H1 (cell line): ENCODE measurements at regions not wholly inside any gene's neighbourhood (a gene's known extent, or its start where the extent isn't known, plus 50 kb on each side); places are given as distances from the start of the nearest gene placed in this dataset.

Experiments
- CTCF ChIA-PET: fragments of 300-600 bp; sonication (Branson Sonifier 250); formaldehyde crosslinking; loops from one replicate; lab custom pipeline; 2021; ENCODE audit not compliant: partially characterized antibody; lab: Charles Lee
- POLR2A ChIA-PET: fragments of 300-600 bp; sonication (Branson Sonifier 250); formaldehyde crosslinking; loops from one replicate; lab custom pipeline; 2021; ENCODE audit warnings: inconsistent platforms; ENCODE audit not compliant: partially characterized antibody; lab: Charles Lee
- DNase-seq, 2 experiments: peaks; one replicate each; pipeline versions ENCODE4 v3.0.0 to v3.0.0-alpha.2; 2010 to 2022; ENCODE audit warnings: low spot score in 2 of 2, low read depth in 1 of 2, mixed read lengths in 1 of 2
- FAIRE-seq: peaks from 2 replicates; lab custom pipeline; 2011; peaks lifted over from hg19 to GRCh38; lab: Jason Lieb, UNC
- H2AFZ ChIP-seq: 2 replicates; pipeline ENCODE4 v1.8.1; 2012; ENCODE audit warnings: low read length, inconsistent platforms
- H2AK5ac ChIP-seq: 2 replicates; pipeline ENCODE4 v1.6.1; 2013; ENCODE audit warnings: low read depth, low read length
- H2BK120ac ChIP-seq: replicated peaks from 2 replicates; pipeline ENCODE3; 2013; ENCODE audit warnings: low read depth, low read length, inconsistent platforms
- H2BK12ac ChIP-seq: 2 replicates; pipeline ENCODE4 v1.6.1; 2013; ENCODE audit warnings: low read depth, low read length
- H2BK15ac ChIP-seq: 2 replicates; pipeline ENCODE4 v1.6.1; 2013; ENCODE audit warnings: low read length
- H2BK20ac ChIP-seq: 2 replicates; pipeline ENCODE4 v1.6.1; 2013; ENCODE audit warnings: low read length
- H2BK5ac ChIP-seq: 2 replicates; pipeline ENCODE4 v1.6.1; 2013; ENCODE audit warnings: low read depth, low read length
- H3K14ac ChIP-seq: 2 replicates; pipeline ENCODE4 v1.6.1; 2013; ENCODE audit warnings: inconsistent platforms; ENCODE audit not compliant: insufficient read length
- H3K18ac ChIP-seq: 2 replicates; pipeline ENCODE4 v1.6.1; 2013; ENCODE audit warnings: low read length; ENCODE audit errors: extremely low read depth
- H3K23ac ChIP-seq: 2 replicates; pipeline ENCODE4 v1.6.1; 2013; ENCODE audit warnings: inconsistent platforms; ENCODE audit not compliant: insufficient read length
- H3K23me2 ChIP-seq: 2 replicates; pipeline ENCODE4 v1.6.1; 2013; ENCODE audit warnings: low read depth, low read length
- H3K27ac ChIP-seq: 2 replicates; pipeline ENCODE4 v1.6.1; 2011; ENCODE audit warnings: low read depth, low read length, inconsistent platforms
- H3K27me3 ChIP-seq, 4 experiments: replicated peaks in 1 of 4; 1 replicate in 1 of 4; 2 replicates in 3 of 4; pipeline versions ENCODE4 v1.6.1 to v1.8.1; 2011 to 2013; ENCODE audit warnings: low read length in 3 of 4, mild to moderate bottlenecking in 3 of 4, inconsistent platforms in 2 of 4, mixed read lengths in 2 of 4, moderate library complexity in 1 of 4; ENCODE audit not compliant: control insufficient read depth in 3 of 4, insufficient read depth in 3 of 4; ENCODE audit errors: extremely low read depth in 1 of 4
- H3K36me3 ChIP-seq, 4 experiments: 2 replicates each; pipeline versions ENCODE4 v1.6.1 to v1.8.1; 2011 to 2013; ENCODE audit warnings: mild to moderate bottlenecking in 4 of 4, low read length in 3 of 4, moderate library complexity in 2 of 4, control low read depth in 1 of 4, inconsistent platforms in 1 of 4; ENCODE audit not compliant: insufficient read depth in 4 of 4, control insufficient read depth in 2 of 4
- H3K4ac ChIP-seq: replicated peaks from 2 replicates; pipeline ENCODE3; 2013; ENCODE audit warnings: low read length, low read depth, mixed read lengths, inconsistent platforms; ENCODE audit not compliant: insufficient read length
- H3K4me1 ChIP-seq, 4 experiments: replicated peaks in 1 of 4; 1 replicate in 1 of 4; 2 replicates in 3 of 4; pipeline versions ENCODE4 v1.6.1 to v1.8.1; 2011 to 2013; ENCODE audit warnings: low read length in 3 of 4, inconsistent platforms in 2 of 4, mixed read lengths in 1 of 4; ENCODE audit not compliant: insufficient read depth in 4 of 4, control insufficient read depth in 3 of 4
- H3K4me2 ChIP-seq, 2 experiments: 2 replicates each; pipeline versions ENCODE4 v1.6.1 to v1.8.1; 2011 to 2013; ENCODE audit warnings: low read depth in 2 of 2, low read length in 2 of 2, control low read depth in 1 of 2, inconsistent platforms in 1 of 2, mild to moderate bottlenecking in 1 of 2; ENCODE audit not compliant: insufficient read depth in 1 of 2
- H3K4me3 ChIP-seq, 4 experiments: fragments of 200-600, 300-600 bp in 1 of 4; sonication (generic), shearing (Covaris generic), sonication (Bioruptor Twin) in 1 of 4; 2 replicates each; pipeline versions ENCODE4 v1.5.1 to v1.8.1; 2011 to 2016; ENCODE audit warnings: low read length in 4 of 4, low read depth in 3 of 4, control low read depth in 2 of 4, inconsistent platforms in 2 of 4, mild to moderate bottlenecking in 2 of 4, mixed read lengths in 1 of 4, moderate library complexity in 1 of 4; ENCODE audit not compliant: insufficient read depth in 2 of 4; ENCODE audit errors: extremely low read depth in 1 of 4
- H3K56ac ChIP-seq: replicated peaks from 2 replicates; pipeline ENCODE3; 2013; ENCODE audit warnings: low read depth, mild to moderate bottlenecking, mixed read lengths, low read length, inconsistent platforms; ENCODE audit not compliant: insufficient read length
- H3K79me1 ChIP-seq: 2 replicates; pipeline ENCODE4 v1.6.1; 2013; ENCODE audit warnings: low read depth, low read length, control low read depth
- H3K79me2 ChIP-seq, 2 experiments: 2 replicates each; pipeline versions ENCODE4 v1.6.1 to v1.8.1; 2012 to 2013; ENCODE audit warnings: low read length in 2 of 2, mild to moderate bottlenecking in 2 of 2, inconsistent platforms in 1 of 2; ENCODE audit not compliant: insufficient read depth in 2 of 2, control insufficient read depth in 1 of 2
- H3K9ac ChIP-seq, 4 experiments: replicated peaks in 1 of 4; 1 replicate in 1 of 4; 2 replicates in 3 of 4; pipeline versions ENCODE4 v1.6.1 to v1.8.1; 2011 to 2013; ENCODE audit warnings: low read depth in 3 of 4, low read length in 3 of 4, control low read depth in 2 of 4, mild to moderate bottlenecking in 2 of 4, moderate library complexity in 2 of 4, inconsistent platforms in 1 of 4; ENCODE audit errors: extremely low read depth in 1 of 4
- H3K9me3 ChIP-seq, 2 experiments: 2 replicates each; pipeline versions ENCODE4 v1.6.1 to v1.8.1; 2012 to 2013; ENCODE audit warnings: mild to moderate bottlenecking in 2 of 2, moderate library complexity in 2 of 2, control low read depth in 1 of 2, inconsistent platforms in 1 of 2, low read depth in 1 of 2, low read length in 1 of 2, mixed read lengths in 1 of 2; ENCODE audit not compliant: insufficient read depth in 2 of 2
- H4K20me1 ChIP-seq, 2 experiments: replicated peaks in 1 of 2; 2 replicates each; pipeline versions ENCODE3 to v1.8.1; 2011 to 2013; ENCODE audit warnings: inconsistent platforms in 2 of 2, low read length in 2 of 2, mild to moderate bottlenecking in 1 of 2; ENCODE audit not compliant: insufficient read depth in 2 of 2, control insufficient read depth in 1 of 2
- H4K5ac ChIP-seq: 2 replicates; pipeline ENCODE4 v1.6.1; 2013; ENCODE audit warnings: low read length, low read depth, mixed read lengths, inconsistent platforms; ENCODE audit not compliant: insufficient read length
- H4K8ac ChIP-seq: 2 replicates; pipeline ENCODE4 v1.8.0; 2013; ENCODE audit warnings: mild to moderate bottlenecking, moderate library complexity, low read length, inconsistent platforms; ENCODE audit not compliant: insufficient read depth; ENCODE audit errors: extremely low read depth
- H4K91ac ChIP-seq: replicated peaks from 2 replicates; pipeline ENCODE3; 2013; ENCODE audit warnings: low read length, mixed read lengths, inconsistent platforms; ENCODE audit not compliant: insufficient read length
- BCL11A ChIP-seq, 2 experiments: IDR thresholded peaks; one replicate each; pipeline ENCODE4 v1.6.1; 2011; ENCODE audit warnings: low read depth in 2 of 2, low read length in 2 of 2, mild to moderate bottlenecking in 2 of 2
- CBX8 ChIP-seq: fragments of 300-800, 300-1000 bp; sonication (generic); IDR thresholded peaks from 2 replicates; pipeline ENCODE4 v1.7.1; 2016; ENCODE audit warnings: low read depth, low read length, borderline replicate concordance
- CTBP2 ChIP-seq: IDR thresholded peaks from 2 replicates; pipeline ENCODE4 v1.7.0; 2011; ENCODE audit warnings: borderline replicate concordance, mild to moderate bottlenecking, moderate library complexity, mixed read lengths, low read length; ENCODE audit not compliant: insufficient read depth, insufficient read length
- EGR1 ChIP-seq: IDR thresholded peaks from 2 replicates; pipeline ENCODE4 v1.6.1; 2011; ENCODE audit warnings: low read depth, low read length, borderline replicate concordance
- EP300 ChIP-seq, 2 experiments: IDR thresholded peaks; 1 replicate in 1 of 2; 2 replicates in 1 of 2; pipeline ENCODE4 v1.6.1; 2011 to 2012; ENCODE audit warnings: low read depth in 2 of 2, low read length in 2 of 2, mild to moderate bottlenecking in 2 of 2, borderline replicate concordance in 1 of 2, inconsistent platforms in 1 of 2, moderate library complexity in 1 of 2
- EZH2 ChIP-seq: fragments of 200-600 bp; sonication (generic); IDR thresholded peaks from 2 replicates; pipeline ENCODE4 v1.7.1; 2012; ENCODE audit warnings: low read depth, mild to moderate bottlenecking, moderate library complexity, low read length, inconsistent platforms; ENCODE audit not compliant: severe bottlenecking
- MAFK ChIP-seq: IDR thresholded peaks from 2 replicates; pipeline ENCODE4 v1.6.1; 2012; ENCODE audit warnings: low read depth, mild to moderate bottlenecking, improper control_type of control experiment, low read length
- POLR2AphosphoS5 ChIP-seq: IDR thresholded peaks from 2 replicates; pipeline ENCODE4 v1.6.1; 2011; ENCODE audit warnings: low read depth, low read length
- POU5F1 ChIP-seq: IDR thresholded peaks from 2 replicates; pipeline ENCODE4 v1.6.1; 2011; ENCODE audit warnings: low read depth, mild to moderate bottlenecking, low read length, moderate library complexity
- RFX5 ChIP-seq: IDR thresholded peaks from 2 replicates; pipeline ENCODE4 v1.6.1; 2011; ENCODE audit warnings: low read depth, low read length, improper control_type of control experiment, borderline replicate concordance
- TBP ChIP-seq: IDR thresholded peaks from 2 replicates; pipeline ENCODE4 v1.6.1; 2011; ENCODE audit warnings: low read depth, low read length, improper control_type of control experiment
- YY1 ChIP-seq: IDR thresholded peaks from 2 replicates; pipeline ENCODE4 v1.6.1; 2011; ENCODE audit warnings: low read depth, mild to moderate bottlenecking, low read length
- WGBS, 2 experiments: shearing (Covaris generic) in 1 of 2; methylation state at CpG; one replicate each; pipeline versions ENCODE4 v1.1.6 to v1.1.7; 2013 to 2015; ENCODE audit warnings: low lambda C conversion rate in 2 of 2, mixed read lengths in 2 of 2, inconsistent platforms in 1 of 2, low coverage in 1 of 2, missing lambda C conversion rate in 1 of 2; ENCODE audit not compliant: insufficient replicate concordance in 2 of 2, insufficient coverage in 1 of 2, insufficient read length in 1 of 2; ENCODE audit errors: extremely low coverage in 1 of 2, missing lambda C conversion rate in 1 of 2; 5-methylcytosine and 5-hydroxymethylcytosine counted together
- TF ChIP-seq, protein P1 (sequence below): IDR thresholded peaks from 2 replicates; pipeline ENCODE4 v1.6.1; 2012; ENCODE audit warnings: low read length, inconsistent platforms

DNA sequence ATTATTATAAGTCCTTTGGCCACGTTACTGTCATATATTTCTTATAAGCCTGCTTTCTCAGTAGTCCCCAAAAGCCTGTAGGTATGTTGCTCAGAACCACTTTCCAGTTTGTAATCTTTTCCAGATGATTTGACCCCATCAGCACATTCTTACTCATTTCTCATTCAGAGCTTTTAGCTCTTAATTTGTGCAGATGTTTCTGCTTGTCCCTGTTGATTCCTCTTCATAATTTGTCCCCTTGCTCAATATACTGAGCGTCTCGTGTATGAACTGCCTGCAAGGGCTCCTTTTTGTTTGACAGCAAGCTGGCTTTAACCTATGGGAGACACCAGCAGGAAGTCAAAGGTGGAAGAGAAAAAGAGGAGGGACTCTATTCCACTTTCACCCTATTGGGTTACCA lies 733.8 kb upstream of the GJE1 start:
- TF ChIP-seq POU5F1 (no peak), BCL11A (IDR thresholded peaks at IDR 0.05; ENCODE audit: low read depth in 2 of 2, low read length in 2 of 2) (no peak), EGR1 (no peak), EZH2 (no peak), YY1 (no peak), RFX5 (no peak), CBX8 (no peak), POLR2AphosphoS5 (no peak), TBP (no peak), CTBP2 (no peak), EP300 (IDR thresholded peaks at IDR 0.05; ENCODE audit: borderline replicate concordance in 1 of 2, low read depth in 2 of 2, low read length in 2 of 2) (no peak), MAFK (no peak)
- TF ChIP-seq, protein P1, sequence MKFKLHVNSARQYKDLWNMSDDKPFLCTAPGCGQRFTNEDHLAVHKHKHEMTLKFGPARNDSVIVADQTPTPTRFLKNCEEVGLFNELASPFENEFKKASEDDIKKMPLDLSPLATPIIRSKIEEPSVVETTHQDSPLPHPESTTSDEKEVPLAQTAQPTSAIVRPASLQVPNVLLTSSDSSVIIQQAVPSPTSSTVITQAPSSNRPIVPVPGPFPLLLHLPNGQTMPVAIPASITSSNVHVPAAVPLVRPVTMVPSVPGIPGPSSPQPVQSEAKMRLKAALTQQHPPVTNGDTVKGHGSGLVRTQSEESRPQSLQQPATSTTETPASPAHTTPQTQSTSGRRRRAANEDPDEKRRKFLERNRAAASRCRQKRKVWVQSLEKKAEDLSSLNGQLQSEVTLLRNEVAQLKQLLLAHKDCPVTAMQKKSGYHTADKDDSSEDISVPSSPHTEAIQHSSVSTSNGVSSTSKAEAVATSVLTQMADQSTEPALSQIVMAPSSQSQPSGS: no peak
- Histone ChIP-seq H2BK20ac (no peak overlapping the region), H3K9ac (no peak overlapping the region), H4K8ac (no peak overlapping the region), H3K27ac (no peak overlapping the region), H3K4ac (no peak overlapping the region), H3K4me3 (no peak overlapping the region), H3K18ac (no peak overlapping the region), H4K91ac (no peak overlapping the region), H2BK12ac (no peak overlapping the region), H3K56ac (no peak overlapping the region), H4K5ac (no peak overlapping the region), H3K4me1 (no peaks in the 10 kb centered on the region), H2AFZ (no peak overlapping the region), H4K20me1 (no peaks in the 10 kb centered on the region), H3K9me3 (peaks cover 1 to 9% of the 10 kb centered on the region in 2 experiments; a peak in 1 of 4 replicates), H2BK15ac (no peak overlapping the region), H3K14ac (no peak overlapping the region), H2BK120ac (no peak overlapping the region), H3K36me3 (no peaks in the 10 kb centered on the region), H3K79me2 (no peaks in the 10 kb centered on the region), H2AK5ac (no peak overlapping the region), H2BK5ac (no peak overlapping the region), H3K23me2 (no peaks in the 10 kb centered on the region), H3K23ac (no peak overlapping the region), H3K79me1 (no peaks in the 10 kb centered on the region), H3K27me3 (no peaks in the 10 kb centered on the region), H3K4me2 (no peak overlapping the region)
- CTCF ChIA-PET: interaction anchor here (1.2 kb wide), 1 partner anchor 8 kb away, joined by 3 read pairs; no protein-coding TSS in a partner anchor
- DNase-seq: no peak
- 83% methylated on average over 3 of the region's 3 CpGs; no CpG with 5 or more reads in 1 of the 2 experiments for WGBS, 2 experiments
- POLR2A ChIA-PET: no interaction called here
- no peak for FAIRE-seq
